ENCODE measurements at regions not wholly inside any gene's neighbourhood (a gene's known extent, or its start where the extent isn't known, plus 50 kb on each side); places are given as distances from the start of the nearest gene placed in this dataset.

- Histone ChIP-seq H3K4me1 (replicated peaks in 1 of 4; ENCODE audit: control insufficient read depth in 3 of 4, insufficient read depth in 4 of 4, low read length in 3 of 4) (no peaks in the 10 kb centered on the region), H3K9me3 (ENCODE audit: insufficient read depth in 2 of 2, low read depth in 1 of 2, low read length in 1 of 2) (peaks cover 4 to 28% of the 10 kb centered on the region in 2 experiments; a peak in 2 of 4 replicates), H3K23me2 (ENCODE audit: low read depth, low read length) (no peaks in the 10 kb centered on the region), H2BK120ac (replicated peaks; ENCODE audit: low read depth, low read length) (no peak overlapping the region), H2BK20ac (ENCODE audit: low read length) (no peak overlapping the region), H3K14ac (ENCODE audit: insufficient read length) (no peak overlapping the region), H3K23ac (ENCODE audit: insufficient read length) (no peak overlapping the region), H3K9ac (replicated peaks in 1 of 4; ENCODE audit: extremely low read depth in 1 of 4, low read depth in 3 of 4, low read length in 3 of 4) (no peak overlapping the region), H3K27ac (ENCODE audit: low read depth, low read length) (no peak overlapping the region), H3K79me1 (ENCODE audit: low read depth, low read length) (no peaks in the 10 kb centered on the region), H3K4me2 (ENCODE audit: insufficient read depth in 1 of 2, low read depth in 2 of 2, low read length in 2 of 2) (no peak overlapping the region), H2AFZ (ENCODE audit: low read length) (no peak overlapping the region), H3K4me3 (ENCODE audit: extremely low read depth in 1 of 4, insufficient read depth in 2 of 4, low read depth in 3 of 4, low read length in 4 of 4) (no peak overlapping the region), H4K5ac (ENCODE audit: insufficient read length, low read depth, low read length) (no peak overlapping the region), H3K56ac (replicated peaks; ENCODE audit: insufficient read length, low read depth, low read length) (no peak overlapping the region), H3K4ac (replicated peaks; ENCODE audit: insufficient read length, low read depth, low read length) (no peak overlapping the region), H4K20me1 (replicated peaks in 1 of 2; ENCODE audit: control insufficient read depth in 1 of 2, insufficient read depth in 2 of 2, low read length in 2 of 2) (no peaks in the 10 kb centered on the region), H4K8ac (ENCODE audit: extremely low read depth, insufficient read depth, low read length) (no peak overlapping the region), H3K27me3 (replicated peaks in 1 of 4; ENCODE audit: control insufficient read depth in 3 of 4, extremely low read depth in 1 of 4, insufficient read depth in 3 of 4, low read length in 3 of 4) (no peaks in the 10 kb centered on the region), H2BK12ac (ENCODE audit: low read depth, low read length) (no peak overlapping the region), H3K79me2 (ENCODE audit: control insufficient read depth in 1 of 2, insufficient read depth in 2 of 2, low read length in 2 of 2) (no peaks in the 10 kb centered on the region), H3K18ac (ENCODE audit: extremely low read depth, low read length) (no peak overlapping the region), H2BK5ac (ENCODE audit: low read depth, low read length) (no peak overlapping the region), H4K91ac (replicated peaks; ENCODE audit: insufficient read length, low read length) (no peak overlapping the region), H2BK15ac (ENCODE audit: low read length) (no peak overlapping the region), H3K36me3 (ENCODE audit: control insufficient read depth in 2 of 4, insufficient read depth in 4 of 4, low read length in 3 of 4) (no peaks in the 10 kb centered on the region), H2AK5ac (ENCODE audit: low read depth, low read length) (no peak overlapping the region)
- ChIA-PET CTCF (ENCODE audit: partially characterized antibody) (no interaction called here), POLR2A (ENCODE audit: partially characterized antibody) (no interaction called here)
- no peak for DNase-seq (ENCODE audit: low read depth in 1 of 2, low spot score in 2 of 2)
- FAIRE-seq: no peak
- WGBS, 2 experiments (ENCODE audit: extremely low coverage in 1 of 2, insufficient coverage in 1 of 2, insufficient read length in 1 of 2, insufficient replicate concordance in 2 of 2, low coverage in 1 of 2, low lambda C conversion rate in 2 of 2, missing lambda C conversion rate in 1 of 2): 89% methylated on average over 1 of the region's 1 CpG; no CpG with 5 or more reads in 1 of the 2 experiments
- TF ChIP-seq EZH2 (IDR thresholded peaks at IDR 0.05; ENCODE audit: low read depth, low read length, severe bottlenecking) (no peak), ATF3 (IDR thresholded peaks at IDR 0.05; ENCODE audit: insufficient read depth, low read depth, low read length) (no peak), POLR2AphosphoS5 (IDR thresholded peaks at IDR 0.05; ENCODE audit: low read depth, low read length) (no peak), SUZ12 (IDR thresholded peaks at IDR 0.05; ENCODE audit: low read length) (no peak), HDAC2 (IDR thresholded peaks at IDR 0.05; ENCODE audit: borderline replicate concordance in 1 of 2, low read depth in 2 of 2, low read length in 2 of 2) (no peak), ATF2 (IDR thresholded peaks at IDR 0.05; ENCODE audit: low read length) (no peak), EP300 (IDR thresholded peaks at IDR 0.05; ENCODE audit: borderline replicate concordance in 1 of 2, low read depth in 2 of 2, low read length in 2 of 2) (no peak), RXRA (IDR thresholded peaks at IDR 0.05; ENCODE audit: insufficient read depth, low read depth, low read length) (no peak), SP2 (IDR thresholded peaks at IDR 0.05; ENCODE audit: low read length) (no peak), RAD21 (IDR thresholded peaks at IDR 0.05 in 1 of 2, conservative IDR thresholded peaks at IDR 0.05 in 1 of 2; ENCODE audit: low read depth in 2 of 2, low read length in 2 of 2) (no peak), RNF2 (IDR thresholded peaks at IDR 0.05; ENCODE audit: borderline replicate concordance, low read depth, low read length, missing control alignments, poor library complexity, severe bottlenecking) (no peak)
These were observed 74.0 kb upstream of the RPS4Y2 start for GRCh38 chrY:20681935-20682334.
